Left kidney (tissue), 1 donor: ENCODE measurements at regions not wholly inside any gene's neighbourhood (a gene's known extent, or its start where the extent isn't known, plus 50 kb on each side); places are given as distances from the start of the nearest gene placed in this dataset.

Source experiments
- DNase-seq: peaks from one replicate; pipeline ENCODE4 v3.0.0-alpha.2; 2013

DNA sequence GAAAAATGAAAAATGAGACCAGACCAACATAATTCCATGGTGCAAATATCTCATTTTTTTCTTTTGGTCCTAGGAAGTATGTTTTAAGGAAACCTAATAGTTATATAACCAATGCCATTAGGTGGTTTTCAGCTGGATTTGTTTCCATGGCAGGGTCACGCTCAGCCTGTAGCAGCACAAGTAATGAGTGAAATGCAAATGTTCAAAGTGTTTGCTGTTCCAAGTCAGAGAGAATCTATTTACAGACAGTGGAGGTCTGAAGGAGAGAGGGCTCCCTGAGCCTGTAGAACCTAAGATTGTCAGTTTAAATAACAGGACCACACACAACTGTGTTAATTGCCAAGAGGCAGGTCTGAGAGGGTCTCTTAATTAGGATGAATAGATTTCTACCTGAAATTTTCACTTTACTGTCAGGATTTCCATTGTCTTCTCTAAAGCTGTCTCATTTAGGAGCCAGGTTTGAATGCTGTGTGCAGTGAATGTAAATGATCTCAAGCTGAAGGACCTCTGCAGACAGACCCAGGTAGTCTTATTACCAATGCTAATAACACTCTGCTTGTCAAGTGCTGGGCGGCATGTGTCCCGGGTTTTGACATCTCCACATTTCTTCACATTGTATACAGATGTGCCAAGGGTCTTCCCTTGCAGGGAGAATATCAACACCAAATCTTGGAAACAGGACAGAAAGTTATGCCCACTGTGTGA is 317.3 kb upstream of the NECTIN3 start:
- DNase-seq: no peak

DNA sequence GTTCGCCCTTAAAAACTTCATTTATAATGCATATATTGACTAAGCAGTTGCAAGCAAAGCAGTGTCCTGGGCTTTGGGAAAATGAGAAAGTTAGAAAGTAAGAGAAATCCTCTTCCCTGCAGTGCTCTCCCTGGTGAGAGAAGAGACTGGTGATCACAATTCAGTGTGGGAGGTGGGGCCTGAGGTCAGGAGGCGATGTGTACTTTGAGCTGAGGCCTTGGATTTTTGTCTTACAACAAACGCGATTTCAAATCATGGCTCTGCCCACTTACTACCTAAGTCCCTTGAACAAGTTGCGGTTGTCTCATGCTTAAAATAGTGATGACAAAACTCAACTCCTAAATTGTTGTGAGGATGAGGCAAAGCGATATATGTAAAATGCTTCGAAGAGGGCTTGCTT is 316.3 kb upstream of the NECTIN3 start:
- no peak for DNase-seq

DNA sequence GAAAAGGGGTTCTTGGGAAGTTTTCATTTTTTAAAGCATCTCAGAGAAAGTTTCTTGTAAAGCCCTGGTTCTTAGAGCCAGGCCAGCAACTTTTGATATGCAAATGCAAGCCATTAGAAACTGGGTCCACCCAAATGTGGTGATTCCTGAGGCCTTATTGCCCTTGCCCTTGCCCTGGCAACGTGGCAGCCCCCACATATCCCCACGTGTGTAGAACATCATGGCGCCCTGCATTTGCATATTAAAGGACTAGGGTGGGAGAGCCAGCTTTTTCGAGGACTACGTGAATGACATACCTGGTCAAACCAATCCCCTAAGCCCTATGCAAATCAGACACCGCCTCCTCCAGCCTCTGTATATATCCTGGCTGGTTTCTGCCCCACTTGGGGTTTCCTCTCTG is 314.9 kb upstream of the NECTIN3 start:
- no peak for DNase-seq

DNA sequence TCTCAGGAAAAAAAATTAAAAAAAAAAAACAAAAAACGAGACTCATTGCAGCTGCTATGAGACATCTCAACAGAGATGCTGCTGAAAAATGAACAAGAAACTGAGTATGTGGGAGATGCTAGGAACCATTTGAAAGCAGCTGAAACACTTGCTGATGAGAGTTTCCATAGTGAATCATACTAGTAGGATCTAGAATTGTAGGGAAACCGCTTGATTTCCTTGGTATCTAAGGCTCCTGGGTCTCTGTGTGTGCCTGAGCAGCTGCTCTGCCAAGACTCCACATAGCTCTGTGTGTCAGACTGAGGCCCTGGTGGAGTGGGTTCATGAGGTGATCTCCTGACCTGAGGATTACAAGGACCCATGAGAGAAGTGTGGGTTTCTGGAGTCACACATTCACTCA is 313.4 kb upstream of the NECTIN3 start:
- no peak for DNase-seq

DNA sequence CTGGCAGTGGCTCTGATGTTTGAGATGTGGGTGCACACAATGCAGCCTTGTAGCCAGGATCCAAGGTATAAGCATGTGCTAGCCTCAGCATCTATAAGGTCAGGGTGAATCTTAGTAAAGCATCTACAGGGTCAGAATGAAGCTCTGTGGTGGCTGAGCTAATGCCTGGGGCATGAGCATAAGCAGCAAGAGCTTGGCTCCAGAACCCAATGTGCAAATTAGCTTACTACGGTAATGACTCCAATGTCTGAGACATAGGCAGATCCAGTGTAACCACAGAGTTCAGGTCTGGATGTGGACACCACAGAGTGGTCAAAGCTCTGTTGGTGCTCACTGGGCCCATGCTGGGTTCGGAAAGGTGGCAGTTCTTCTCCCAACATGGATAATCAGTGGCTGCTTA is 304.5 kb upstream of the NECTIN3 start:
- no peak for DNase-seq

DNA sequence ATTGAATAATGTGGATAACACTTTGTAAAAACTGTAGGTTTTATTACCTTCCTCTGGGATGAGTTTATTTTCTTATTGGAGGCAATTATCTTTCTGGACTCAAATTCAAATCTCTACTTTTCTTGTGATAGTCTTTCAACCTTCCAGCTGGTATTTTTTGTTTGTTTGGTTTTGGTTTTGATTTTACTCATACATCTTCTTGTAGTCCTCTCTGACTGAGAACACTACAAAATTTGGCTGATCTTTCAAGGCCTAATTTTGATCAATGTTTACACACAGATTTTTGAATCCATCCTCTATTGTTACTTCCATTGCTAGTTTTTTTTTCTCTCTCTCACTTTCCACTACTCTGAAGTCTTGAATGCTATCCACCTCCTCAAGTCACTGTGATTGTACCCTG is 303.8 kb upstream of the NECTIN3 start:
- DNase-seq: no peak

DNA sequence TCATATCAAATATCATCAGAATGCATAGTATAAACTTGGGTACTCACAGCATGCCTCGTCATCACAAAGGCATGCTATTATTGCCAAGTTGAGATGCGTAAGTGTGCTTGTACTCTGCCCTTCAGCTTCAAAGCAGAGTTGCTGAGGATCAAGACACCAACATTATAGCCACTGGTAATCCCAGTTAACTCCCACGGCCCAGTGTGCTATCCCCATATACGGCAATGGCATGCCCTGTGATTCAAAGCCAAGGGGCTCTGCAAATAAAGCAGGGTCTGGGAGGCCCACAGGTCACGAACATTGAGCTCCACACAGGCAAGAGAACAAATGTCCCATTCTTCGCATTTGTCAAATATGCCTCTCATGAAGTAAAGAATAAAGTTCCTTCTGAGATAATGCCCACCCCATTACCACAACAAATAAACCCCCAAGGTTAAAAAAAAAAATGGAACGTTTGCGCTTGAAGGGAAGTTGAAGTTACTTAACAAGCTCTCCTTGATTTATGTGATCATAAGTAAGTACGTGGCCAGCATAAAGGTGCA is 298.1 kb upstream of the NECTIN3 start:
- no peak for DNase-seq

DNA sequence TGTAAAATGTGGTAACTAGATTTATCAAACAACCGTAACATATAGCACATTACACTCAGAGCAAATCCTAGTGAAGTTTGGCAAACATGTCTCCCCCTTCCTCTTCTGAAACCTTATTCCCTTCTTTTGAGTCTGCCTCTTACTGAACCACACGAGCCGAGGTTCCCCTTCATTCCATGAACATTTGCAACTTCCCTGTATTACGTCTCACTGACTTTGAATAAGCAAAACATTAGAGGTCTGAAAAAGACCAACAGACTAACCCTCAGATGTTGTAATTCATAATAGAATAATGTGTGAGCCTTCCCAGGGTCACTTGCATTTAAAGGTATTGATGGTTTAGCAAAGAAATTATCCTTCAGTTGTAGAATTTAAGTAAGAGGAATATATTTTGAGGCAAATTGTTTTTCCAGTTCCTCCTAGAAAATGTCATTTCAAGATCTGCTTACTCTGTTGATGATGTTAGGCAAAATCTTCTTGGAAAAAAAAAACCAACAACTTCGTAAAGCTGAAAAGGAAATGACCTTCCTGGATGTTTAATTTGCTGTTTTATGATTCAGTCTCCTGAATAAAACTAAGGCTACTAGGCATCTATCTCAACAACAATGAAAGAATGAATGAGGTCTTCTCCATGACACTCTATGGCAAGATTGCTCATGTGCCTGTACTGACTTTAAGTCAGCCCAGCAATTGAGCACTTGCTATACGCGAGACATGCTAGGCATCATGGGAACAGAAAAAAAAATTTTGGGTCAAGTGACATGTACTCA is 296.9 kb upstream of the NECTIN3 start:
- DNase-seq: no peak

DNA sequence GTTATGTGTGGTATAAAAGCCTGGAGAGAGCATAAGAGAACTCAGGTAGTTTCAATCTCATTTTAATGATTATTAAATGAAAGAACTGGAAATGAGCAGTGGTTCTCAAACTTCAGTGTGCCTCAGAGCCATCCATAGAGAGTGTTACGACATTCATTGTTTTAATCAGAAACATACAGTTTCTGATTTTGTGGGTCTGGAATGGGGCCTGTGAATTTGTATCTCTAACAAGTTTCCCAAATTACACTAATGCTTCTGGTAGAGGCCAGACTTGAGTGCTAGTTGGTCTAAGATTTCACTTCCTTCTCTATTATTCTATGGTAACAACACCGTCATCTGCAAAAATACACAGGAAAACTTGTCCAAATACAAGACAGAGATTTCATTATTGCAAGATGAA is 292.0 kb upstream of the NECTIN3 start:
- DNase-seq: no peak

DNA sequence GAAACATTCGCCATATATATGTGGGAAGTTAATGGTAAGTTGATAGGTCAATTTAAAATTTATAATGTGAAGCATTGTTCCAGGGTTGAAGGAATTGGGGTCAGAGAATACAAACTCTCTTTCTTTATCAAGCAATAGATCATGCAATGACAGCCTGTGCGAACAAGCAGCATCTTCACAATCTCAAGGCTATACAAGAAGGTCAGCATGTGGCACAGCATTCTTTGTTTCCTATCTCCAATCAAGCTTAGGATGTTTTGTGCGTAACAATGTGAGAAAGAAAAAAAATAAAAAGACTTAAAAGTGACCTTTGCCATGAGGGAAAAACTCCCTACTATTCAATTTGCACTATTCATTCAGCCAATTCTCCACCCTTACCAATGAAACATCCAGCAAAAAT is 288.1 kb upstream of the NECTIN3 start:
- no peak for DNase-seq

DNA sequence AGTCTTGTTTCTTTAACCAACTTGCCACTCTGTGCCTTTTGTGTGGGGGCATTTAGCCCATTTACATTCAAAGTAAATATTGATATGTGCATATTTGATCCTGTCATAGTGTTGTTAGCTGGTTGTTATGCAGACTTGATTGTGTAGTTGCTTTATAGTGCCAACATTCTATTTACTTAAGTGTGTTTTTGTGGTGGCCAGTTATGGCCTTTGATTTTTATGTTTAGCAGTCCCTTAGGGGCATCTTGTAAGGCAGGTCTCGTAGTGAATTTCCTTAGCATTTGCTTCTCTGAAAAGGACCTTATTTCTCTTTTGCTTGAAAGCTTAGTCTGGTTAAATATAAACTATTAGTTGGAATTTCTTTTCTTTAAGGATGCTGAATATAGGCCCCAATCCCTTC is 282.8 kb upstream of the NECTIN3 start:
- DNase-seq: no peak

DNA sequence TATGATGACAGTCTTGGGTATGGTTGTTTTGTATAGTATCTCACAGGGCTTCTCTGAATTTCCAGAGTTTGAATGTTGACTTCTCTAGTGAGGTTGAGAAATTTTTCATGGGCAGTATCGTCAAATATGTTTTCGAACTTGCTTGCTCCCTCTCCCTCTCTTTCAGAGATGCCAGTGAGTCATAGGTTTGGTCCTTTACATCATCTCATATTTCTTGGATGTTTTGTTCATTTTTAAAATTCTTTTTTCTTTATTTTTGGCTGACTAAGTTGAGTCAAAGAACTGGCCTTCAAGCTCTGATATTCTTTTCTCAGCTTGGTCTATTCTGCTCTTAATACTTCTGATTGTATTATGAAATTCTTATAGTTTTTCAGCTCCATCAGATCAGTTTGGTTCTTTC is 282.3 kb upstream of the NECTIN3 start:
- no peak for DNase-seq

DNA sequence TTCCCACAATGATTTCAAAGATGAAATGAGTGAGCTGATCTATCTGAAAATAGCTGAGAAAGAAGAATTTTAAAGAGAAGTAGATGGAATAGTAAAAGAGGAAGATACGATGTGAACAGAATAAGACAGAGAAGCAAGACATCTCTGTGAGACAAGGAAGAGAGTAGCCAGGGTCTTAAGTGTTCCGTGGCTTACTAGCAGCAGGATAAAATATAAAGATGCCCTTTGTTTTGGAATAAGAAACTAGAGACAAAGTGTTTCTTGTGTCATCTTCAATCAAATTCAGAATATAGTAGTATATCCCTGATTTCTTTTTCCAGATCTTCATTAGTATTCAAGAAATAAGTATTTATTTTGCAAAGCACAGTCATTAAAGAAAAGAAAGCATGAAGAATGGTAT is 281.0 kb upstream of the NECTIN3 start:
- no peak for DNase-seq

DNA sequence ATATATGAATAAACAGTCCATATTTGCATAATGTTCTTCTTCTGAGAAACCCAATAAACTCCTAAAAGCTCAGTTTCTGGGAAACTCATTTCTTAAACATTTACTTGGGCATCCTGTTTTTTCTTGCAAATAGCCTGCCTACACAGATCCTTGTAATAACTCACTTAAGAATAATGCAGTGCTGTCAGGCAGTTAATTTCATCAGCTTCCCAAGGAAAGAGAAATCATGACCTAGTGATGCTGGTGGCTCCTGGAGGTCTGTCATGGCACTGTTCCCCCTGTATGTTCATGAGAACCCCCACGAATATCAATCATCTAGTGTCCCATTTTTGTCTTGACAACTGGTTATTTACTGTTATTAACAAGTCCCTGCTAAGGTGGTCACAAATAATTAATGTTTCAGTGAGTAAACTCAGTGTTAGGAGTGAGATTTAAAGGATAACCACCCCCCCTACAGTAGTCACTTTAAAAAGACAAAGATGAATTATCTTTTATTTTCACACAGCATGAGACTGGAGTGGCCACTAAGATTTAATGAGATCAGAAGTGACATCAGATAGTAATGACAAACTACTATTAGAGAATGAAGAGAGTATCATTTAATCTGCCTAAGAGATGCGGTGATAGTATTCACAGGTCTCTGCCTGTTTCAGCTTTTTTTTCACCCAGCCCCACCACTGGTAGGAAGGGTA is 279.5 kb upstream of the NECTIN3 start:
- no peak for DNase-seq

DNA sequence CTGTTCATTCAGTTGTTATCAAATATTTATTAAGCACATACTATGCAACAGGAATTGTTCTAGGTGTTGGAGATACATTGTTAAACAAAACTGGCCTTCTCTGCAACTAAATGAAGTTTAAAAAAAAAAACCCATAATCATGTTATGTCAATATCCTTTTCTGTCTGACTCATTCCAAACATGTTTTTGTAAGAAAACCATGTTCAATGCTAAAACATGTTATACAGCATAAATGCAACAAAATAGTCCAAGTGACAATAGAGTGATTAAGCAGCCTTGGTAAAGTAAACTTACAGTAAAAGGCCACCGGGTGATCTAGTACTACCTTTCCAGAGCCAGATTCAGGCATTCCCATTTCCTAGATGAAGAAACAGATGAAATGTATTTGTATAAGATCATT is 278.0 kb upstream of the NECTIN3 start:
- DNase-seq: no peak

DNA sequence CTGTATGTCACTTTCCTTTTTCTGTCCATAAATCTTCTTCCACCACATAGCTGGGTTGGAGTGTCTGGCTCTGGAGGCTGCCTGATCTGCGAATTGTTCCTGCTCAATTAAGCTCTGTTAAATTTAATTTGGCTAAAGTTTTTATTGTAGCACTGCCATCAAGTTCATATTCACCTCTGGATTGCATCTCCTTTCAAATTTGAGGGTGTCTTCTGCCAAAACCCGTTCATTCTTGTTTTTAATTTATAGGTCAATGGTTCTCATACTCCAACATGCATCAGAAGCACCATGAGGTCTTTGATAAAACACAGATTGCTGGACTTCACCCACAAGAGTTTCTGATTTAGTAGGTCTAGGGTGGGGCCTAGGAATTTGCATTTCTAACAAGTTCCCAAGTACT is 276.5 kb upstream of the NECTIN3 start:
- DNase-seq: no peak

DNA sequence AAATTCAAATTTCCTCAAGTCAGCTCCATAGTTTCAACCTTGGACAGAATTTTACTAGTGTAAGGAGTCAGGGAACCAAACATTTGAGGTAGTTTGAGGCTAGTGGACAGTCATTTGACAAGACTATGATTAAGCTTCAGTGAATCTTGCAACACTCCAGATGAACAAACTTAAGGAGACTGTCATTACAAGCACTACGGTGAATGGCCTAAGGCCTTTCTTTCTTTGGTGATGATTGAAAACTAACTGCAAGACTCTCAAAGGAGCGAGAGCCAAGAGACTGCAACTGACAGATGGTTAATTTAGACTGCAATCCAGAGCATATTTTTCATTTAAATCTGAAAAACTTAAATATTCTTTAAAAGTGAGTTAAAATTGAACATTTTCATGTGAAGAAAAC is 272.3 kb upstream of the NECTIN3 start:
- DNase-seq: no peak

DNA sequence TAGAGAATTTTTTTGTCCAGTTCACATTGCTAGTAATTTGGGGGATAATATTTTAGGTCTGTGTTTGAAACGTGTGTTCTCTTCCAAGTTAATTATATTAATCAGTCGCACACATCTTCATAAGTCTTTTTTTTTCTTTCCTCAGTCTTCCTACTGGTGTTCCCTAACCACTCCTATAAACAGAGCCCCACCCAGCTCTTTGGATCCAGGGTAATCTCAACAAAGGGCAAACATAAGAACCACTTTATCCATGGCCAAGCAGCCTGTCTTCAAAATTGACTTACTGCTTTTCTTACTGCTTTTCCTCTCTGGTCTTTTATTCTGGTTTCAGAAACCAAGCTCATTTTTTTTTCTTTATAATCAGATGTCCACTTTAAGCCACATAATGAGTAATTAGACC is 266.8 kb upstream of the NECTIN3 start:
- no peak for DNase-seq

DNA sequence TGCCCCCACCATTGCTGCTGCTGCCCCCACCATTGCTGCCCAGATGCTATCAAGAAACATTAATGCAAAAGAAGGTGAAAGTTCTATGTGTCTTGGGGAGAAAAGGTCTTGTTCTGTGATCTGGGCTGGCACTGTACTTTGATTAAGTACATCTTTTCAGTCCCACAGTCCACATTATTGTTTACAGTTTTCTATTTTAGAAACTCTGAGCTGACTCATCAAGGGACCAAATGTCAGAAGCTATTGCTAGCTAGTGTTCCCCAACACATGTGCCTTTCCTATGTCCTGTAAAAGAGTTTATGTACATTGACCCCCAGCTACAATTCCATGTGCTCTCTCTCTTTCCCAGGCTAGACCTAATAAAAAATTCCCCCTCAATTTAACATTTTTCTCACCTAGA is 264.7 kb upstream of the NECTIN3 start:
- no peak for DNase-seq

DNA sequence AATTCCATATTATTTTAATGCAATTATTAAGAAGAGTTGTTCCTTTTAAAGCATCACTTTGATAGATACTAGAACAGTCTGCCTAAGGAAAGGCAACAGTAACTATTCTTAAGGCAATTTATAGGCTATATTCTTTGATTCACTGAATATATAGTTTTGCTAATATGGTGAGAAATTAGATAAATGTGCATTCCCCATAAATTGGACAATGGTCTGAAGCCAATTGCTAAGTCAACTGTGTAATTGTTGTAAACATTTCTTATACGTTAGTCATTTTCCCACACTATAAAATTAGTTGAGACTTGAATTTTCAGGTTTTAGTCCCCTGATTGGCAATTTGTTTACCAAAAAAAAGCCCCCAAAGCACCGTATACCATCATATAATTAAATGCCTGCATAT is 263.0 kb upstream of the NECTIN3 start:
- DNase-seq: no peak

DNA sequence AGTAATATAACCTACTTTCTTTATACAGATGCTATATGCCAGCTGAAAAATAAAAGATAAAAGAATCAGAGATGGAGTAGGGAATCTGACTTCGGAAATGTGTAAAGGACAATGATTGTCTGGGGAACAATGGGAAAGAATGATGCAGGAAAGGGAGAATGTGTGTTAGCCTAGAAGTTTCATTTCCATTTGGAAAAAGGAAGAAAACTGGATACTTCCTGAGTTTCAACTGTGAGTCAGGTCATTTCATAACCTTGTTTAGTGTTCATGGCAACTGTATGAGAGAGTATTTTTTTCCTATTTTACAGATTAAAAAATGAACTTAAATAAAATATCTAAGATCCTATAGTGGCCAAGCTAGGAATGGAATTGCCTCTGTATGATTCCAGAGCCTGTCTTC is 261.3 kb upstream of the NECTIN3 start:
- DNase-seq: no peak

DNA sequence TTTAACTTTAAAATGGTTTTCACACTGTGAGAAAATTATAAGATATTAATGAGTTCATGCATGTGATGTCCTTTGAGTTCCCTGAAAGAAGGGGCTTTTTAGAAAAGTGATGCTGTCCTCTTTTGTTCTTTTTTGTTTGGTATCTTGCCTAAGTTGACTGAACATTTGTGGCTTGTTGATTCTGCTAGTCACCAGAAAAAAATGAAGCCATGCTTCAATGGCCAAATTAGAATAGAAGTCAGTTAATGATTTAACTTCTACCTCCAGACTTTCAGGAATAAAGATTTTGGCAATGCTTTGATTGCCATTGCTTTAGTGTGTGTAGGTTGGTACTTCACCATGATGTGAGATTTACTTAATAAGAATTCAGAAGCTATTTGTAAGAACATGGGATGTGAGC is 260.6 kb upstream of the NECTIN3 start:
- peak; percentile 14 for DNase-seq

DNA sequence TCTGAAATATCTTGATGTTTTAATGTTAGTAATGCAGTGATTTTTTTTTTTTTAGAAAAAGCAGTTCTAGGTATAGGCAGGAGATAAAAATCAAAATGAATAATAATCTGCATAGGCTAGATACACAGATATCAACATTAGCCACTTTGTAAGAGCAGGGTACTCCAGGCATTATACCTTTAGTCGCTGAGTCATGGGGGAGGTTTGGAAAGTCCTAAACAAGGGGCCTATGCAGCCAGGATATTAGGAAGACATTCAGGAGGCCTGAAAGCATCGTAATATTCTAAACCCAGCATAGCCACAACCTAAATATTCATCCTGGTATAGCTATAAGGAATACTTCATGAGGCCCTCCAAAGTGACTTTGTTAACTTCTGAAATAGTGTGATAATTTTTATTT is 258.1 kb upstream of the NECTIN3 start:
- DNase-seq: no peak
